Gastroesophageal sphincter (tissue), 4 donors: ENCODE measurements at regions not wholly inside any gene's neighbourhood (a gene's known extent, or its start where the extent isn't known, plus 50 kb on each side); places are given as distances from the start of the nearest gene placed in this dataset.

Experiments
- ATAC-seq: fragments of 150-250 bp; one replicate; pipeline ENCODE4 v1.9.1; 2016; ENCODE audit warnings: mild to moderate bottlenecking, moderate library complexity
- H3K27ac ChIP-seq, 4 donors: fragments of 200-600 bp; sonication (generic) in 3 of 4; 1 replicate in 3 of 4; 2 replicates in 1 of 4; pipeline ENCODE4 v1.5.1; 2016 to 2019
- H3K27me3 ChIP-seq: fragments of 200-600 bp; sonication (generic); one replicate; pipeline ENCODE4 v1.5.1; 2019
- H3K36me3 ChIP-seq, 2 donors: fragments of 200-600 bp; sonication (generic); one replicate each; pipeline ENCODE4 v1.5.1; 2019; ENCODE audit warnings: control low read depth in 1 of 2
- H3K4me1 ChIP-seq, 3 donors: fragments of 200-600 bp; sonication (generic); 1 replicate in 2 of 3; 2 replicates in 1 of 3; pipeline ENCODE4 v1.5.1; 2016 to 2019; ENCODE audit warnings: control low read depth in 2 of 3
- H3K4me3 ChIP-seq, 2 donors: fragments of 200-600 bp; sonication (generic); one replicate each; pipeline ENCODE4 v1.5.1; 2019; ENCODE audit warnings: mild to moderate bottlenecking in 1 of 2, moderate library complexity in 1 of 2
- H3K9me3 ChIP-seq, 3 donors: fragments of 200-600 bp; sonication (generic); one replicate each; pipeline ENCODE4 v1.5.1; 2017 to 2019; ENCODE audit warnings: control low read depth in 2 of 3
- CTCF ChIP-seq, 4 experiments: fragments of 200-600 bp in 2 of 4; fragments of 450-650 bp in 2 of 4; sonication (generic) in 1 of 4; IDR thresholded peaks; one replicate each; pipeline ENCODE4 v1.5.1; 2017 to 2019; ENCODE audit warnings: antibody characterized with exemption in 4 of 4, mild to moderate bottlenecking in 2 of 4, moderate library complexity in 2 of 4
- EP300 ChIP-seq: sonication (generic); formaldehyde crosslinking; IDR thresholded peaks from one replicate; pipeline ENCODE4 v1.6.1; 2017; ENCODE audit warnings: antibody characterized with exemption, mild to moderate bottlenecking
- POLR2A ChIP-seq, 2 donors: fragments of 450-650 bp; IDR thresholded peaks; one replicate each; pipeline ENCODE4 v1.6.1; 2017; ENCODE audit warnings: antibody characterized with exemption in 2 of 2, mild to moderate bottlenecking in 2 of 2, moderate library complexity in 1 of 2
- POLR2AphosphoS5 ChIP-seq: sonication (generic); formaldehyde crosslinking; IDR thresholded peaks from one replicate; pipeline ENCODE4 v1.6.1; 2017; ENCODE audit warnings: antibody characterized with exemption
- WGBS, 2 donors: methylation state at CpG; one replicate each; pipeline ENCODE4 v1.1.5; 2018; ENCODE audit warnings: low coverage in 1 of 2; 5-methylcytosine and 5-hydroxymethylcytosine counted together

- Histone ChIP-seq H3K27ac (no peak overlapping the region), H3K27me3 (no peaks in the 10 kb centered on the region), H3K4me1 (no peaks in the 10 kb centered on the region), H3K9me3 (no peaks in the 10 kb centered on the region), H3K4me3 (no peak overlapping the region), H3K36me3 (no peaks in the 10 kb centered on the region)
- WGBS, 2 donors: 75 to 88% methylated on average over 1 of the region's 1 CpG
- TF ChIP-seq POLR2A (IDR thresholded peaks at IDR 0.05): no peak
- no peak for TF ChIP-seq CTCF (IDR thresholded peaks at IDR 0.05)
- no peak for TF ChIP-seq POLR2AphosphoS5
- no peak for TF ChIP-seq EP300
- ATAC-seq: no peak
These were observed 1033.3 kb upstream of the EYS start for GRCh38 chr6:66740346-66740745.

- Histone ChIP-seq H3K36me3 (no peaks in the 10 kb centered on the region), H3K27me3 (no peaks in the 10 kb centered on the region), H3K9me3 (no peaks in the 10 kb centered on the region), H3K4me1 (no peaks in the 10 kb centered on the region), H3K27ac (no peak overlapping the region), H3K4me3 (no peak overlapping the region)
- TF ChIP-seq EP300: no peak
- no peak for TF ChIP-seq CTCF (IDR thresholded peaks at IDR 0.05)
- TF ChIP-seq POLR2A (IDR thresholded peaks at IDR 0.05): no peak
- TF ChIP-seq POLR2AphosphoS5: no peak
- no peak for ATAC-seq
- WGBS, 2 donors: 34 to 41% methylated on average over 4 to 5 of the region's 5 CpGs
These were observed 1028.3 kb upstream of the EYS start for GRCh38 chr6:66735106-66735890.

- WGBS, 2 donors: 96 to 100% methylated on average over 1 of the region's 1 CpG
- TF ChIP-seq POLR2A (IDR thresholded peaks at IDR 0.05): no peak
- no peak for TF ChIP-seq POLR2AphosphoS5
- TF ChIP-seq CTCF (IDR thresholded peaks at IDR 0.05): no peak
- Histone ChIP-seq H3K4me1 (no peaks in the 10 kb centered on the region), H3K36me3 (no peaks in the 10 kb centered on the region), H3K4me3 (no peak overlapping the region), H3K27me3 (no peaks in the 10 kb centered on the region), H3K9me3 (no peaks in the 10 kb centered on the region), H3K27ac (no peak overlapping the region)
- no peak for ATAC-seq
These were observed 1024.3 kb upstream of the EYS start for GRCh38 chr6:66731310-66731709.

- H3K4me1 ChIP-seq: no peaks in the 10 kb centered on the region
- H3K27ac ChIP-seq: no peak overlapping the region
- no peaks in the 10 kb centered on the region for H3K27me3 ChIP-seq
- no peaks in the 10 kb centered on the region for H3K36me3 ChIP-seq
- H3K4me3 ChIP-seq: no peak overlapping the region
- ATAC-seq: no peak
- TF ChIP-seq POLR2A (IDR thresholded peaks at IDR 0.05) (no peak), CTCF (IDR thresholded peaks at IDR 0.05) (no peak), EP300 (no peak)
- 74 to 83% methylated on average over 3 of the region's 3 CpGs for WGBS, 2 donors
- no peaks in the 10 kb centered on the region for H3K9me3 ChIP-seq
These were observed 1018.6 kb upstream of the EYS start for GRCh38 chr6:66725670-66726069.

- TF ChIP-seq POLR2AphosphoS5 (no peak), CTCF (IDR thresholded peaks at IDR 0.05) (no peak), EP300 (no peak), POLR2A (IDR thresholded peaks at IDR 0.05) (no peak)
These were observed 1010.8 kb upstream of the EYS start for GRCh38 chr6:66717801-66718200.

More at GRCh38 chr6:66717801-66718200, 1010.8 kb upstream of the EYS start:
- WGBS, 2 donors: 85 to 92% methylated on average over 4 of the region's 4 CpGs
- no peaks in the 10 kb centered on the region for H3K36me3 ChIP-seq
- H3K4me1 ChIP-seq: no peaks in the 10 kb centered on the region
- no peak overlapping the region for H3K27ac ChIP-seq
- H3K4me3 ChIP-seq: no peak overlapping the region
- ATAC-seq: no peak
- H3K27me3 ChIP-seq: no peaks in the 10 kb centered on the region
- no peaks in the 10 kb centered on the region for H3K9me3 ChIP-seq
